Liver (tissue), 8 donors: ENCODE measurements at regions not wholly inside any gene's neighbourhood (a gene's known extent, or its start where the extent isn't known, plus 50 kb on each side); places are given as distances from the start of the nearest gene placed in this dataset.

Experiments used
- DNase-seq: peaks from one replicate; pipeline ENCODE4 v3.0.0-alpha.2; 2017; ENCODE audit warnings: low spot score
- H3K27ac ChIP-seq, 2 donors: one replicate each; pipeline ENCODE4 v1.7.0; 2013; ENCODE audit warnings: inconsistent platforms in 2 of 2, low read length in 2 of 2, control low read depth in 1 of 2, low read depth in 1 of 2, mild to moderate bottlenecking in 1 of 2
- H3K27me3 ChIP-seq, 4 donors: one replicate each; pipeline versions ENCODE4 v1.6.1 to v1.7.0; 2013; ENCODE audit warnings: low read length in 3 of 4, inconsistent platforms in 1 of 4, mild to moderate bottlenecking in 1 of 4, moderate library complexity in 1 of 4; ENCODE audit not compliant: control insufficient read depth in 4 of 4, insufficient read depth in 4 of 4
- H3K36me3 ChIP-seq, 4 donors: one replicate each; pipeline versions ENCODE4 v1.6.1 to v1.7.0; 2013; ENCODE audit warnings: low read length in 3 of 4, mild to moderate bottlenecking in 3 of 4, low read depth in 1 of 4, moderate library complexity in 1 of 4; ENCODE audit not compliant: control insufficient read depth in 4 of 4, insufficient read depth in 3 of 4
- H3K4me1 ChIP-seq, 4 donors: one replicate each; pipeline versions ENCODE4 v1.6.1 to v1.7.0; 2013; ENCODE audit warnings: low read length in 3 of 4, mild to moderate bottlenecking in 3 of 4, moderate library complexity in 1 of 4; ENCODE audit not compliant: control insufficient read depth in 4 of 4, insufficient read depth in 4 of 4
- H3K4me3 ChIP-seq, 3 donors: one replicate each; pipeline versions ENCODE4 v1.6.1 to v1.7.0; 2013; ENCODE audit warnings: low read length in 3 of 3, control low read depth in 1 of 3, low read depth in 1 of 3, mild to moderate bottlenecking in 1 of 3
- H3K9ac ChIP-seq, 2 donors: one replicate each; pipeline ENCODE4 v1.7.0; 2013; ENCODE audit warnings: low read length in 2 of 2, mild to moderate bottlenecking in 2 of 2, moderate library complexity in 2 of 2, control low read depth in 1 of 2, low read depth in 1 of 2
- H3K9me3 ChIP-seq, 4 donors: one replicate each; pipeline versions ENCODE4 v1.6.1 to v1.7.0; 2013; ENCODE audit warnings: low read length in 3 of 4; ENCODE audit not compliant: control insufficient read depth in 4 of 4
- CTCF ChIP-seq: fragments of 150-350 bp; IDR thresholded peaks from 2 replicates; pipeline ENCODE4 v1.5.1; 2017; ENCODE audit warnings: improper control_type of control experiment, low read depth, low read length; ENCODE audit not compliant: missing input control
- EGR1 ChIP-seq, 2 donors: IDR thresholded peaks; 2 replicates each; pipeline ENCODE4 v1.6.1; 2016 to 2018; ENCODE audit warnings: antibody characterized with exemption in 2 of 2, low read depth in 2 of 2
- FOXA1 ChIP-seq: IDR thresholded peaks from 2 replicates; pipeline ENCODE4 v1.6.1; 2016; ENCODE audit warnings: antibody characterized with exemption
- FOXA2 ChIP-seq: IDR thresholded peaks from 2 replicates; pipeline ENCODE4 v1.6.1; 2016; ENCODE audit warnings: antibody characterized with exemption
- GABPA ChIP-seq, 2 donors: IDR thresholded peaks in 1 of 2; conservative IDR thresholded peaks in 1 of 2; 2 replicates each; pipeline ENCODE4 v1.6.1; 2016; ENCODE audit warnings: antibody characterized with exemption in 2 of 2, mild to moderate bottlenecking in 1 of 2, moderate library complexity in 1 of 2
- HNF4A ChIP-seq, 2 donors: conservative IDR thresholded peaks; 2 replicates each; pipeline ENCODE4 v1.6.1; 2016; ENCODE audit warnings: antibody characterized with exemption in 2 of 2, mild to moderate bottlenecking in 2 of 2
- HNF4G ChIP-seq: IDR thresholded peaks from 2 replicates; pipeline ENCODE4 v1.6.1; 2016; ENCODE audit warnings: antibody characterized with exemption
- JUND ChIP-seq, 2 donors: IDR thresholded peaks; 2 replicates each; pipeline ENCODE4 v1.6.1; 2016; ENCODE audit warnings: antibody characterized with exemption in 2 of 2
- MAX ChIP-seq: IDR thresholded peaks from 2 replicates; pipeline ENCODE4 v1.6.1; 2016; ENCODE audit warnings: antibody characterized with exemption
- NR2F2 ChIP-seq: IDR thresholded peaks from 2 replicates; pipeline ENCODE4 v1.6.1; 2016; ENCODE audit warnings: antibody characterized with exemption
- RAD21 ChIP-seq, 2 donors: IDR thresholded peaks; 2 replicates each; pipeline ENCODE4 v1.6.1; 2016; ENCODE audit warnings: antibody characterized with exemption in 2 of 2, mild to moderate bottlenecking in 2 of 2
- REST ChIP-seq: IDR thresholded peaks from 2 replicates; pipeline ENCODE4 v1.6.1; 2016; ENCODE audit warnings: antibody characterized with exemption, mild to moderate bottlenecking
- RXRA ChIP-seq, 2 donors: IDR thresholded peaks; 2 replicates each; pipeline ENCODE4 v1.6.1; 2017 to 2018; ENCODE audit warnings: antibody characterized with exemption in 2 of 2, mild to moderate bottlenecking in 1 of 2
- SP1 ChIP-seq: IDR thresholded peaks from 2 replicates; pipeline ENCODE4 v1.6.1; 2018; ENCODE audit warnings: antibody characterized with exemption, mild to moderate bottlenecking
- TAF1 ChIP-seq: conservative IDR thresholded peaks from 2 replicates; pipeline ENCODE4 v1.6.1; 2016; ENCODE audit warnings: antibody characterized with exemption, mild to moderate bottlenecking
- YY1 ChIP-seq: IDR thresholded peaks from 2 replicates; pipeline ENCODE4 v1.6.1; 2016; ENCODE audit warnings: antibody characterized with exemption, mild to moderate bottlenecking
- ZBTB33 ChIP-seq: IDR thresholded peaks from 2 replicates; pipeline ENCODE4 v1.6.1; 2016; ENCODE audit warnings: antibody characterized with exemption
- WGBS: extraction: QIAGEN DNeasy Blood & Tissue Kit; methylation state at CpG from one replicate; pipeline ENCODE4 v1.1.7; 2013; 5-methylcytosine and 5-hydroxymethylcytosine counted together
- TF ChIP-seq, protein P1 (sequence below): IDR thresholded peaks from 2 replicates; pipeline ENCODE4 v1.6.1; 2016; ENCODE audit warnings: antibody characterized with exemption
- donor health status: healthy.
- donor health status: healthy.
- donor health status: healthy.
- donor health status: healthy.
- donor health status: healthy.

GRCh38 chr6:164418262-164418588 is 891.2 kb downstream of the C6orf118 start:
- H3K4me3 ChIP-seq = no peak overlapping the region
- no peak overlapping the region for H3K27ac ChIP-seq
- WGBS = 73% methylated on average over 2 of the region's 2 CpGs
- peaks cover 0 to 2% (median 0%) of the 10 kb centered on the region in 4 donors for H3K27me3 ChIP-seq
- no peak for TF ChIP-seq CTCF
- H3K9me3 ChIP-seq = peaks cover 0 to 3% (median 2%) of the 10 kb centered on the region in 4 donors
- H3K36me3 ChIP-seq = no peaks in the 10 kb centered on the region
- no peak overlapping the region for H3K9ac ChIP-seq
- H3K4me1 ChIP-seq = no peaks in the 10 kb centered on the region
- DNase-seq = no peak

DNA sequence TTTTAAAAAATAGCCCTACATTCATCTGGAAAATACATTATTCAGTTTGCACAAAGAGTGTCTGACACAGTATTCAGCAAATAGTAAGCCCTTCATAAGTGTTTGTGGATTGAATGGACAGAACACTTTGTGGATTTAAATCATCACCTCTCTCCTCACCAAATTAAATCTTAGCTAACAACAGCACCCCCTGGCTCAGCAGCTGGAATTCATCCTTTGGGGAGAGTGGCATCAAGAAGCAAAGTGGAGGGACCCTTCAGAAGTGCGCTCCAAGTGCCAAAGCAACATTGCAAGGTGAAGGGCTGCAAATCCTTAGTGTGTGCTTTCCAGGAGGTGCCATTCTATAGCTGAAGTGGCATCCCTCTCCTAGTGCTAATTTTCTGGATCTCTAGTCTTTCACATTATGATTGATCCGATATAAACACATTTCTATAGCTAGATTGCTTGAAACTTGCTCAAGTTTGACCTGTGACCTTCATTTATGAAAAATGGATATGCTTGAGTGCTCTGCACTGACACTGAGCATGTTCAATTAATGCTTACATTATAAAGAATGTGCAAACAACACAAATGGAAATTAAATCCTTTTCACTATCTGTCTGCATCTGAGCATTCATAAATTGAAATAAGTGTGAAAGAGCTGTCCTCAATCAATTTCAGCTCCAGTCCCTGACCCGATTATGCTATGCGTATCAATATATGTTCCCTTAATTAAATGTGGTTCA is 891.7 kb downstream of the C6orf118 start:
- Histone ChIP-seq H3K4me3 (no peak overlapping the region), H3K36me3 (no peaks in the 10 kb centered on the region), H3K27ac (no peak overlapping the region), H3K27me3 (peaks cover 0 to 2% (median 0%) of the 10 kb centered on the region in 4 donors), H3K9ac (no peak overlapping the region), H3K4me1 (no peaks in the 10 kb centered on the region), H3K9me3 (peaks cover 0 to 3% (median 2%) of the 10 kb centered on the region in 4 donors)
- TF ChIP-seq NR2F2 = no peak
- TF ChIP-seq JUND (IDR thresholded peaks at IDR 0.05) = no peak
- TF ChIP-seq HNF4G = no peak
- no peak for TF ChIP-seq HNF4A (conservative IDR thresholded peaks at IDR 0.05)
- no peak for TF ChIP-seq FOXA2
- TF ChIP-seq GABPA (IDR thresholded peaks at IDR 0.05 in 1 of 2, conservative IDR thresholded peaks at IDR 0.05 in 1 of 2) = no peak
- no peak for TF ChIP-seq YY1
- TF ChIP-seq RAD21 (IDR thresholded peaks at IDR 0.05) = no peak
- TF ChIP-seq, protein P1, sequence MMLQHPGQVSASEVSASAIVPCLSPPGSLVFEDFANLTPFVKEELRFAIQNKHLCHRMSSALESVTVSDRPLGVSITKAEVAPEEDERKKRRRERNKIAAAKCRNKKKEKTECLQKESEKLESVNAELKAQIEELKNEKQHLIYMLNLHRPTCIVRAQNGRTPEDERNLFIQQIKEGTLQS = no peak
- no peak for TF ChIP-seq SP1
- no peak for TF ChIP-seq TAF1
- TF ChIP-seq FOXA1 = no peak
- no peak for TF ChIP-seq RXRA (IDR thresholded peaks at IDR 0.05)
- no peak for TF ChIP-seq CTCF
- no peak for TF ChIP-seq EGR1 (IDR thresholded peaks at IDR 0.05; ENCODE audit: low read depth in 2 of 2)
- no peak for TF ChIP-seq ZBTB33
- no peak for TF ChIP-seq MAX
- no peak for TF ChIP-seq REST
- no peak for DNase-seq
- 75% methylated on average over 4 of the region's 4 CpGs for WGBS
